K562 (cell line): ENCODE measurements at regions not wholly inside any gene's neighbourhood (a gene's known extent, or its start where the extent isn't known, plus 50 kb on each side); places are given as distances from the start of the nearest gene placed in this dataset.

Source experiments
- ATAC-seq: fragments of 200-7000 bp; cut with Tn5 transposase; 3 replicates; pipeline ENCODE4 v1.9.1; 2020; ENCODE audit warnings: moderate library complexity
- BruUV-seq: library from RNA; stranded (reverse); fragments of 400-500 nt; replicated peaks from 2 replicates; lab custom pipeline; 2021; lab: Mats Ljungman, UMichigan
- CTCF ChIA-PET: fragments of 300-600 bp; formaldehyde crosslinking; extraction: SDS; loops from one replicate; lab custom pipeline; 2021; ENCODE audit warnings: low intra/inter-chr PET ratio; lab: Yijun Ruan, JAX
- POLR2A ChIA-PET: fragments of 300-600, 350-650 bp; sonication (Branson Sonifier 250); formaldehyde crosslinking; extraction: SDS; loops from one replicate; lab custom pipeline; 2021; ENCODE audit warnings: antibody characterized with exemption, inconsistent platforms; lab: Yijun Ruan, JAX
- DNase-seq, 4 experiments: peaks; one replicate each; pipeline versions ENCODE4 v3.0.0 to v3.0.0-alpha.2; 2011 to 2018; ENCODE audit warnings: low spot score in 3 of 4, mixed read lengths in 3 of 4; ENCODE audit errors: extremely low read depth in 1 of 4
- FAIRE-seq: peaks from 2 replicates; lab custom pipeline; 2011; peaks lifted over from hg19 to GRCh38; lab: Jason Lieb, UNC
- H2AFZ ChIP-seq: 2 replicates; pipeline ENCODE4 v1.6.0; 2011; ENCODE audit warnings: low read depth, low read length, control low read depth, inconsistent platforms
- H3K27ac ChIP-seq: fragments of 200-600 bp; 3 replicates; pipeline ENCODE4 v1.8.0; 2011; ENCODE audit warnings: low read depth, mild to moderate bottlenecking, control low read depth, inconsistent platforms, low read length, moderate library complexity, mixed read lengths; ENCODE audit errors: extremely low read depth
- H3K27me3 ChIP-seq, 2 experiments: fragments of 300-600 bp in 1 of 2; 2 replicates in 1 of 2; 3 replicates in 1 of 2; pipeline versions ENCODE4 v1.6.0 to v1.8.0; 2011; ENCODE audit warnings: inconsistent platforms in 2 of 2, low read length in 2 of 2, mild to moderate bottlenecking in 1 of 2, mixed read lengths in 1 of 2, moderate library complexity in 1 of 2; ENCODE audit not compliant: control insufficient read depth in 2 of 2, insufficient read depth in 2 of 2
- H3K36me3 ChIP-seq: fragments of 300-600 bp; 3 replicates; pipeline ENCODE4 v1.8.0; 2011; ENCODE audit warnings: mild to moderate bottlenecking, low read length, inconsistent platforms; ENCODE audit not compliant: control insufficient read depth, insufficient read depth
- H3K4me1 ChIP-seq, 2 experiments: fragments of 200-600 bp in 1 of 2; replicated peaks in 1 of 2; 2 replicates in 1 of 2; 3 replicates in 1 of 2; pipeline versions ENCODE4 v1.5.1 to v1.8.0; 2011; ENCODE audit warnings: inconsistent platforms in 2 of 2, low read length in 2 of 2, mild to moderate bottlenecking in 1 of 2, mixed read lengths in 1 of 2, moderate library complexity in 1 of 2; ENCODE audit not compliant: control insufficient read depth in 2 of 2, insufficient read depth in 2 of 2
- H3K4me2 ChIP-seq: 2 replicates; pipeline ENCODE4 v1.6.1; 2011; ENCODE audit warnings: low read length, control low read depth, inconsistent platforms, mixed read lengths; ENCODE audit not compliant: insufficient read depth
- H3K4me3 ChIP-seq: fragments of 200-600 bp; sonication (generic), shearing (Covaris generic); 2 replicates; pipeline ENCODE4 v1.5.1; 2016; ENCODE audit warnings: control low read depth, inconsistent platforms
- H3K79me2 ChIP-seq: fragments of 200-600 bp; 3 replicates; pipeline ENCODE4 v1.8.0; 2011; ENCODE audit warnings: low read length, inconsistent platforms; ENCODE audit not compliant: control insufficient read depth, insufficient read depth
- H3K9ac ChIP-seq, 2 experiments: 2 replicates each; pipeline versions ENCODE4 v1.6.0 to v1.6.1; 2011; ENCODE audit warnings: low read depth in 2 of 2, low read length in 2 of 2, control low read depth in 1 of 2, inconsistent platforms in 1 of 2, mild to moderate bottlenecking in 1 of 2, mixed read lengths in 1 of 2; ENCODE audit not compliant: insufficient read depth in 1 of 2
- H3K9me1 ChIP-seq: one replicate; pipeline ENCODE4 v1.6.0; 2011; ENCODE audit warnings: inconsistent platforms, mild to moderate bottlenecking, low read length, moderate library complexity; ENCODE audit not compliant: control insufficient read depth, insufficient read depth
- H3K9me3 ChIP-seq: replicated peaks from 2 replicates; pipeline ENCODE4 v1.5.1; 2011; ENCODE audit warnings: low read depth, low read length, inconsistent platforms; ENCODE audit not compliant: control insufficient read depth, insufficient read depth
- H4K20me1 ChIP-seq: replicated peaks from 2 replicates; pipeline ENCODE4 v1.6.1; 2011; ENCODE audit warnings: low read length, inconsistent platforms, mixed read lengths; ENCODE audit not compliant: control insufficient read depth, insufficient read depth
- PTBP1 ChIP-seq: fragments of 200-400 bp; formaldehyde crosslinking; IDR thresholded peaks from 2 replicates; pipeline ENCODE4 v1.6.1; 2017; ENCODE audit warnings: low read depth, low read length
- TAF7 ChIP-seq: fragments of 450-650 bp; IDR thresholded peaks from 2 replicates; pipeline ENCODE4 v1.6.1; 2016; ENCODE audit warnings: missing genetic modification characterization, missing compliant biosample characterization
- ZNF140 ChIP-seq: fragments of 250-450 bp; sonication (Bioruptor Pico); IDR thresholded peaks from 2 replicates; pipeline ENCODE4 v1.8.0; 2021; ENCODE audit warnings: moderate library complexity, mild to moderate bottlenecking, inconsistent platforms
- ZNF431 ChIP-seq: sonication (generic); formaldehyde crosslinking; IDR thresholded peaks from 2 replicates; pipeline ENCODE4 v1.8.0; 2022; ENCODE audit warnings: mild to moderate bottlenecking, missing genetic modification reagents
- WGBS: fragments of 100-300 bp; shearing (Covaris generic); methylation state at CpG from one replicate; pipeline ENCODE4 v1.1.6; 2016; ENCODE audit warnings: low coverage, mixed read lengths; ENCODE audit not compliant: insufficient coverage; ENCODE audit errors: missing lambda C conversion rate; 5-methylcytosine and 5-hydroxymethylcytosine counted together
- in situ Hi-C: fragments of 300-500 bp; cut with MboI; formaldehyde crosslinking; loops from 4 replicates; pipeline ENCODE4 v1.15.0; 2018; ENCODE audit warnings: inconsistent platforms, mixed read lengths
- intact Hi-C: fragments of 100-400 bp; cut with micrococcal nuclease; formaldehyde crosslinking; loops from 2 replicates; pipeline ENCODE4 v1.14.2; 2022
- TF ChIP-seq, protein P1 (sequence below), 2 experiments: fragments of 450-650 bp; IDR thresholded peaks; 2 replicates each; pipeline ENCODE4 v1.6.1; 2016
- TF ChIP-seq, protein P2 (sequence below): sonication (generic); formaldehyde crosslinking; IDR thresholded peaks from 2 replicates; pipeline ENCODE4 v1.8.0; 2022; ENCODE audit warnings: mild to moderate bottlenecking, missing genetic modification reagents, borderline replicate concordance
- TF ChIP-seq, protein P3 (sequence below), 2 experiments: fragments of 200-800 bp in 1 of 2; sonication (Bioruptor generic) in 1 of 2; sonication (generic) in 1 of 2; formaldehyde crosslinking in 1 of 2; IDR thresholded peaks in 1 of 2; conservative IDR thresholded peaks in 1 of 2; 2 replicates each; pipeline versions ENCODE4 v1.5.0 to v1.6.1; 2016 to 2020; ENCODE audit warnings: missing compliant biosample characterization in 1 of 2, missing genetic modification characterization in 1 of 2, missing genetic modification reagents in 1 of 2
- TF ChIP-seq, protein P4 (sequence below), 2 experiments: fragments of 450-650 bp in 1 of 2; sonication (generic) in 1 of 2; formaldehyde crosslinking; conservative IDR thresholded peaks; 2 replicates each; pipeline versions ENCODE4 v1.4.0 to v1.8.1; 2020 to 2022; ENCODE audit warnings: mild to moderate bottlenecking in 1 of 2, missing genetic modification reagents in 1 of 2

DNA sequence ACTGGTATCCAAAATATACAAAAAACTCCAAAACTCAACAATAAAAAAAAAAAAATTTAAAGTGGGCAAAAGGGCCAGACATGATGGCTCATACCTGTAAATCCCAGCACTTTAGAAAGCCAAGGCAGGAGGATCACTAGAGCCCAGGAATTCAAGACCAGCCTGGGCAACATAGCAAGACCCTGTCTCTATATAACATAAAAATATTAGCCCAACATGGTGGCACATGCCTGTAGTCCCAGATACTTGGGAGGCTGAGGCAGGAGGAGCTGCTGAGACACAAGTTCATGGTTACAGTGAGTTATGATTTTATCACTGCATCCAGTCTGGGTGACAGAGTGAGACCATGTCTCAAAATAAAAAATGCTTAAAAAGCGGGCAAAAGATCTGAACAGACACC lies 121.0 kb upstream of the BEND6 start:
- Histone ChIP-seq H4K20me1 (no peaks in the 10 kb centered on the region), H3K9me1 (no peaks in the 10 kb centered on the region), H3K4me2 (no peak overlapping the region), H3K9me3 (no peaks in the 10 kb centered on the region), H3K27ac (no peak overlapping the region), H3K9ac (no peak overlapping the region), H3K4me1 (no peaks in the 10 kb centered on the region), H3K4me3 (no peak overlapping the region), H3K27me3 (no peaks in the 10 kb centered on the region), H2AFZ (no peak overlapping the region), H3K36me3 (no peaks in the 10 kb centered on the region), H3K79me2 (no peaks in the 10 kb centered on the region)
- POLR2A ChIA-PET, result no interaction called here
- CTCF ChIA-PET, result no interaction called here
- intact Hi-C loops, result no loop called here
- ATAC-seq (no peak), FAIRE-seq (no peak), DNase-seq (no peak)
- in situ Hi-C loops, result no loop called here
- BruUV-seq, result no TSS peak
- TF ChIP-seq, protein P1, sequence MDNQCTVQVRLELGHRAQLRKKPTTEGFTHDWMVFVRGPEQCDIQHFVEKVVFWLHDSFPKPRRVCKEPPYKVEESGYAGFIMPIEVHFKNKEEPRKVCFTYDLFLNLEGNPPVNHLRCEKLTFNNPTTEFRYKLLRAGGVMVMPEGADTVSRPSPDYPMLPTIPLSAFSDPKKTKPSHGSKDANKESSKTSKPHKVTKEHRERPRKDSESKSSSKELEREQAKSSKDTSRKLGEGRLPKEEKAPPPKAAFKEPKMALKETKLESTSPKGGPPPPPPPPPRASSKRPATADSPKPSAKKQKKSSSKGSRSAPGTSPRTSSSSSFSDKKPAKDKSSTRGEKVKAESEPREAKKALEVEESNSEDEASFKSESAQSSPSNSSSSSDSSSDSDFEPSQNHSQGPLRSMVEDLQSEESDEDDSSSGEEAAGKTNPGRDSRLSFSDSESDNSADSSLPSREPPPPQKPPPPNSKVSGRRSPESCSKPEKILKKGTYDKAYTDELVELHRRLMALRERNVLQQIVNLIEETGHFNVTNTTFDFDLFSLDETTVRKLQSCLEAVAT (IDR thresholded peaks at IDR 0.05), result no peak
- TF ChIP-seq, protein P2, sequence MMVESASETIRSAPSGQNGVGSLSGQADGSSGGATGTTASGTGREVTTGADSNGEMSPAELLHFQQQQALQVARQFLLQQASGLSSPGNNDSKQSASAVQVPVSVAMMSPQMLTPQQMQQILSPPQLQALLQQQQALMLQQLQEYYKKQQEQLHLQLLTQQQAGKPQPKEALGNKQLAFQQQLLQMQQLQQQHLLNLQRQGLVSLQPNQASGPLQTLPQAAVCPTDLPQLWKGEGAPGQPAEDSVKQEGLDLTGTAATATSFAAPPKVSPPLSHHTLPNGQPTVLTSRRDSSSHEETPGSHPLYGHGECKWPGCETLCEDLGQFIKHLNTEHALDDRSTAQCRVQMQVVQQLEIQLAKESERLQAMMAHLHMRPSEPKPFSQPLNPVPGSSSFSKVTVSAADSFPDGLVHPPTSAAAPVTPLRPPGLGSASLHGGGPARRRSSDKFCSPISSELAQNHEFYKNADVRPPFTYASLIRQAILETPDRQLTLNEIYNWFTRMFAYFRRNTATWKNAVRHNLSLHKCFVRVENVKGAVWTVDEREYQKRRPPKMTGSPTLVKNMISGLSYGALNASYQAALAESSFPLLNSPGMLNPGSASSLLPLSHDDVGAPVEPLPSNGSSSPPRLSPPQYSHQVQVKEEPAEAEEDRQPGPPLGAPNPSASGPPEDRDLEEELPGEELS, result no peak
- no peak for TF ChIP-seq PTBP1
- no peak for TF ChIP-seq ZNF140
- no peak for TF ChIP-seq ZNF431 (CRISPR knock-in tag)
- TF ChIP-seq, protein P3, sequence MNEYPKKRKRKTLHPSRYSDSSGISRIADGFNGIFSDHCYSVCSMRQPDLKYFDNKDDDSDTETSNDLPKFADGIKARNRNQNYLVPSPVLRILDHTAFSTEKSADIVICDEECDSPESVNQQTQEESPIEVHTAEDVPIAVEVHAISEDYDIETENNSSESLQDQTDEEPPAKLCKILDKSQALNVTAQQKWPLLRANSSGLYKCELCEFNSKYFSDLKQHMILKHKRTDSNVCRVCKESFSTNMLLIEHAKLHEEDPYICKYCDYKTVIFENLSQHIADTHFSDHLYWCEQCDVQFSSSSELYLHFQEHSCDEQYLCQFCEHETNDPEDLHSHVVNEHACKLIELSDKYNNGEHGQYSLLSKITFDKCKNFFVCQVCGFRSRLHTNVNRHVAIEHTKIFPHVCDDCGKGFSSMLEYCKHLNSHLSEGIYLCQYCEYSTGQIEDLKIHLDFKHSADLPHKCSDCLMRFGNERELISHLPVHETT (CRISPR knock-in tag; conservative IDR thresholded peaks at IDR 0.05 in 1 of 2, IDR thresholded peaks at IDR 0.05 in 1 of 2), result no peak
- no peak for TF ChIP-seq TAF7
- TF ChIP-seq, protein P4, sequence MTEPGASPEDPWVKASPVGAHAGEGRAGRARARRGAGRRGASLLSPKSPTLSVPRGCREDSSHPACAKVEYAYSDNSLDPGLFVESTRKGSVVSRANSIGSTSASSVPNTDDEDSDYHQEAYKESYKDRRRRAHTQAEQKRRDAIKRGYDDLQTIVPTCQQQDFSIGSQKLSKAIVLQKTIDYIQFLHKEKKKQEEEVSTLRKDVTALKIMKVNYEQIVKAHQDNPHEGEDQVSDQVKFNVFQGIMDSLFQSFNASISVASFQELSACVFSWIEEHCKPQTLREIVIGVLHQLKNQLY (CRISPR knock-in tag; conservative IDR thresholded peaks at IDR 0.05), result no peak
- 5% methylated on average over 1 of the region's 1 CpG for WGBS
